ENCODE measurements at regions not wholly inside any gene's neighbourhood (a gene's known extent, or its start where the extent isn't known, plus 50 kb on each side); places are given as distances from the start of the nearest gene placed in this dataset.
"Not testable (repeated sequence)": the region's sequence is repeated elsewhere in the genome, so short reads cannot be mapped to it uniquely, and the experiment has no call there.

DNA sequence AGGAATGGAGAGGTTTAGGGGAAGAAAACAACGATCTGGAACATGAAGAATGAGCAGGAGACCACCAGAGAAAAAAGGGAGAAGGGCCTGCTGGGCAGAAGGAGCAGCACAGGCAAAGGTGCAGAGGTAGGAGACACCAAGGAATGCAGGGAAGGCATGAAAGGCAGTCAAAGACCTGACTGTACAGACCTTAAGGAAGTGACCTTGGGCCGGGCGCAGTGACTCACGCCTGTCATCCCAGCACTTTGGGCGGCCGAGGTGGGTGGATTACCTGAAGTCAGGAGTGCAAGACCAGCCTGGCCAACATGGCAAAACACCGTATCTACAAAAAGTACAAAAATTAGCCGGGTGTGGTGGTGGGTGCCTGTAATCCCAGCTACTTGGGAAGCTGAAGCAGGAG lies 157.7 kb upstream of the ATP10A start:
- DNase-seq, result no peak

DNA sequence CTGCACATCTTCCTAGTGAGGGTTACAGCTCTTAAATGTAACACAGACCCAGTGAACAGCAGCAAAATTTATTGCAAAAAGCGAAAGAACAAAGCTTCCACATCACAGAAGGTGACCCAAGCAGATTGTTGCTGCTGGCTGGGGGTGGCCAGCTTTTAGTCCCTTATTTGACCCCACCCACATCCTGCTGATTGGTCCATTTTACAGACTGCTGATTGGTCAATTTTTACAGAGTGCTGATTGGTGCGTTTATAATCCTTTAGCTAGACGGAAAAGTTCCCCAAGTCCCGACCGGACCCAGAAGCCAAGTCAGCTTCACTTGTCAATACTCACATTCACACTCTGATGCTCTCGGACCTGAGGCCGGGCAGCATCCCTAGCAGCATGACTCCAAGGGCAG lies 154.5 kb upstream of the ATP10A start:
- no peak for DNase-seq

DNA sequence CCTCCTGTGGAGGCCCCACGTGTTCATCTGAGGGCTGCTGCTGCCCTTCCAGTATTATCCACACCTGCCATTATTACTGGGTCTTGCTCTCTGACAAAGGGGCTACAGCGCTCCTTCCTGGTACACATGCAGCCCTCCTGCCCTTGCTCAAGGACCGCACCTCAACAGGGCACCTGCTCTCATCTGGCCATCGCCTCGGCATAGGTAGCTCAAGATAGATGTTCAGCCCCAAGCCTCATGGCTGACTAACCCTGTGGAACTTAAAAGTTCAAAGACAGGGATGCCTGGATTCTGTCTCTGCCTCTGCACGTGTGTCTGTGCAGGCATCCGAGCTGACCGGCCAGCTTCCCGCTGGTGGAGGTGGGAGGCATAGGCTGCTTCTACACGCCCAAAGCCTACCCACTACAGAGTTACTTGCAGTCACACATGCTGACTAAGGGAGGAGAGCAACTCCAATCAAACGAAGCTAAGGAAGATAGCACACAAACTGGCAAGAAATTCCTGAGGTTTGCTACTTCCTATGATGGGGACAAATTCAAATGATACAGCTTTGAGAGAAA lies 152.5 kb upstream of the ATP10A start:
- no peak for DNase-seq

DNA sequence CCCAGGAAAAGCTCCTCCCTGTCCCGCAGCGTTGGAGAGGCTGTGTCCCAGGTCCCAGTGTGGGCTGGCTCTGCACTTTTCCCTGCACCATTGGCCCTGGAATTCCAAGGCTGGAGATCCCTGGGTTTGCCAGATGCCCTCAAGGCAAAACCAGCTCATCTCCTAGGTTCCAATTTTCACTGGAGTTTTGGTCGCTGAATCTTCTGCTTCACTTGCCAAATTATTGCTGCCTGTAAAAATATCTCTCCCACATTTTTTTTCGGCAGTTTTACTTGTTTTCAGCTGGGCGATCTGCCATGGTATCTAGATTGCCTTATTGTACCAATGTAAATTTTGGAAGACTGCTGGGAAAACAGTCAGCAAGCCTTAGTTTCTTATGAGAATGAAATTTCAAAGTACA lies 150.9 kb upstream of the ATP10A start:
- DNase-seq, result no peak

GRCh38 chr15:26011916-26012315 lies 148.8 kb upstream of the ATP10A start:
- no peak for DNase-seq

DNA sequence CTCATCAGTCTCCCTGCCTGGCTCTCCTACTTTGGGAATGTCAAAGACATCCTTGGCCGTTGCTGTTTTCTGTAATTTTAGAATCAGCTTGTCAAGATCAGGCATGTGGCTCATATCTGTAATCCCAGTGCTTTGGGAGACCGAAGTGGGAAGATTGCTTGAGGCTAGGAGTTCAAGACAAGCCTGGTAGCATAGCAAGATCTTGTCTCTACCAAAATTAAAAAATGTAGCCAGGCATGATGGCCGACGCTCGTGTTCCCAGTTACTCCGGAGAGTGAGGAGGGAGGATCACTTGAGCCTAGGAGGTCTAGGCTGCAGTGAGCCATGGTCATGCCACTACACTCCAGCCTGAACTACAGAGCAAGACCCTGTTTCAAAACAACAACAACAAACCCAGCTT lies 144.0 kb upstream of the ATP10A start:
- no peak for DNase-seq

DNA sequence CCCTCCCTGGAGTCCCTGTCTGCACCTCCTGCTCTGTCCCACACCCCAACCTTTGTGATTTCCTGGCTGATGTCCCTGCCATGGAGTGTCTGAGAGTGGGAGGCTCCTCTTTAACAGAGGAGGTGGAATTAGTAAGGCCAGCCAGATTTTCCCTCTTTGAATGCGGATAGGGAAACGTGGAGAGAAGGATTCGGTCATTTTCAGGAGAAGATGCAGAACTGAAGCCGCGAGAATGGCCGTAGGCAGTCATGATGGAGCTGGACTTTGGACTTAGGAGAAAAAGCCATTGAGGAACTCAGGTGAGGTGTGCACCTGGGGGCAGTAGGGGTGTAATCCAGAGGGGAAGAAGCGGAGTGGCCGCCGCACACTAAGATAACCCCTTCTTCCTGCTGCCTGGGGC lies 138.1 kb upstream of the ATP10A start:
- DNase-seq, result no peak

DNA sequence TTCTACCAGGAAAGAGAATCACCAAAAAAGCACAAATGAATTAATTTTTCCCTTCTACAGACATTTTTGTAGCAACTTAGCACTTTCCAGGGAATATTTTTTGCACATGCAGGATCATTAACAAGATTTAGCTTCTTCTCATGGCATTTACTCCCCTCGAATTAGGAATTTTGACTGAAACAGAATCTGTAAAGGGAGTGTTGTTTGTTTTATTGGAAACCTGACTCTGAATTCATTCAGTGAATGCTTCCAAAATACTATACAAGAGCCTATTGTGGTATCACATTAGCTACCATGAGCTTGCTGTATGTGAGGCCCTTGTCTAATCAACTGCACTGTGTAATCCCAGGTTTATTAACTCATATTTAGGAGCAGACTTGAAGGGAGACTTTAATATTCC lies 130.4 kb upstream of the ATP10A start:
- DNase-seq, result no peak

DNA sequence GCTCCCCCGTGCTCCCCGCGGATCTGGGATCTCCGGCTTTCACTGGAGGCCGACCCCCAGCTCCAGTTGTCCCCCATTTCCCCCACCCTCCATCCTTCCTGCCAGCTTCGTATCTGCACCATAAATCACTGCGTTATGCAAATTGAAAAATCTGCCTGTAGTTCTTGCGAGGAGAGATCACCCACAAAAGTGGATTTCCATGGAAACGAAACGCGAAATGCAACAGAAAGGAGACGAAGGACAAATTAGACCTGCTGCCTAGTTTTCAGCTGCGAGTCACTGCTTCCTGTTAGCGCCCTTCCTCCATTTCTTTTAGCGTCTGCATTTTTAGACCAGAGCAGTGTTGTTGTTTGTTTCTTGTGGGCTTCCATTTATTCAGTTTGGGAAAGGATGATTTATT lies 127.1 kb upstream of the ATP10A start:
- DNase-seq, result no peak

- DNase-seq, result no peak
Observed at GRCh38 chr15:25989327-25989726, 126.2 kb upstream of the ATP10A start.

DNA sequence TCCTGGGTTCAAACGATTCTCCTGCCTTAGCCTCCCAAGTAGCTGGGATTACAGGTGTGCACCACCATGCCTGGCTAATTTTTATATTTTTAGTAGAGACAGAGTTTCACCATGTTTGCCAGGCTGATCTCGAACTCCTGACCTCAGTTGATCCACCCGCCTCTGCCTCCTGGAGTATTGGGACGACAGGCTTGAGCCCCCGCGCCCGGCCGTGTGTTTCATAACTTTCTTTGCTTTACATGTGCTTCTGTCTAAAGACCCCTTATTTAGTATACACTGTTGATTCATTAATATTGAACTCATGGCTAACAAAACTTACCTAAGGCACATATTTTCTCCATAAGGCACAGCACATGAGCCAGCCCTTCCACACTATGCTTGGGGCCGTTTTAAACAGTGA lies 125.6 kb upstream of the ATP10A start:
- DNase-seq, result not testable (repeated sequence)

- DNase-seq, result no peak
Observed at GRCh38 chr15:25987638-25988037, 124.5 kb upstream of the ATP10A start.

DNA sequence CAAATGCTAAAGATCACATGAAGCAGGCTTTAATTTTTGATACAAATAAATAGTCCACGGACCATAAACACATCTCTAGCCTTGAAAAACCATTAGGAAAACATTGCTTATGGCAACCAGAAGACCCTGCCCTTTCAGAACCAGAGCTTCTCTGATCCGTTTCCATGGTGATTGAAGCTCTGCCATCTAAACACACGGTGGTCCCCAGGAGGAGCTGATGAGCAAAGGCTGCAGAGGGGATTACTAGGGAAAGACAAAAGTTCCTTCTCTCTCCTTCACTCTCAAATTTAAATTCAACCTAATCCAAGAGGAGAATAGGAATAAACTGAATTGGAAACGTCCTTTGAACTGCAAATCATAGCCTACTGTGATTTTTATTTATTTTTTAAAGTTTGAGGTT lies 122.0 kb upstream of the ATP10A start:
- no peak for DNase-seq

DNA sequence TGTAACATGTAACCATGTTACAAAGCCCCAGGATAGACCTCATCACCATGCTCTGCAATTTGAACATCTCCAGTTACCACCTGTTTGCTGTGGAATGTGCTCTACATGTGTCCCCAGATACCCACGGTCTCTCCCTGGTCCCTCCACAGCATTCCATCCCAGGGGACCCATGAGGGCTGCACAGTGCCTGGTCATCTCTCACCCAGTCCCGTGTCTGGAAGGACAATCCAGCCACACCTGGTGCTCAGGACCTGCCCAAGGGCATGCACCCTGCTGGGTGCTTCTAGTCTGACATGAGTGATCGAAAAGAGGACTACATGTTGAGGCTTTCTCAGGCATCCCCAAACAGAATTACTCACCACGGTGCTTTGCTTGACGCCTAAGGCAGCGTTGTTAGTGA lies 119.6 kb upstream of the ATP10A start:
- no peak for DNase-seq

- no peak for DNase-seq
Observed at GRCh38 chr15:25981114-25981513, 118.0 kb upstream of the ATP10A start.

- no peak for DNase-seq
Observed at GRCh38 chr15:25972141-25972675, 109.1 kb upstream of the ATP10A start.

DNA sequence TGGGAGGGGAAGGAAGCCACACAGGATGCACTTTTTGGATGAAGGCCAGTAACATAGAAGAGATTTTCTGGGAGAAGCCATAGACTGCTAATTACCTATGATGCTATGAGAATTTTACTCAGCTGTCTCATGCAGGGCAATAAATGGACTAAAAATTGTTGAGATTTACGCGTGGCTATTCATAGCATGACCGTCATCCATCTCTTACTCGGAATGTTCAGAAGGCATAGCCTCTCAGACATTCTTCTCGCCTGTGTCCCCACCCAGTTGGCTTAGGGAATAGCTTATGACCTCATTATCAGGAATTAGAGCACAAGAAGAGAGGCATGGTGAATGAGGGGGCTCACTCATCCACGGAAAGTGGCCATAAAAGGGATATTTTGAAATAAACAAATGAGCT lies 107.9 kb upstream of the ATP10A start:
- DNase-seq, result no peak

DNA sequence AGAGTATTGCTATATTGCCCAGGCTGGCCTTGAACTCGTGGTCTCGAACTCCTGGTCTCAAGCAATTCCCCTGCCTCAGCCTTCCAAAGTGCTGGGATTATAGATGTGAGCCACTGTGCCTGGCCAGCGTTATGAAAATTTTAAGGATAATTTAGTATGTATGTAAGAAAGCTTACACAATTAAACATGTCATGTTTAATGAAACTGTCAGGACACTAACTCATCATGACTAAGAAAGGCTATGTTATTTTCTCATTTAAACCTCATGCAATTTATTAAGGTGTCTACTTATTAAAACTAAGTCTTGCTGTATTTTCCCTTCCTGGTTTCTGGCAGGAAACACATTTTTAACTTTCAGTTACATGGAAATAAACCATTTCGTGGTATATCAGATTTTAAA lies 106.8 kb upstream of the ATP10A start:
- DNase-seq, result no peak

DNA sequence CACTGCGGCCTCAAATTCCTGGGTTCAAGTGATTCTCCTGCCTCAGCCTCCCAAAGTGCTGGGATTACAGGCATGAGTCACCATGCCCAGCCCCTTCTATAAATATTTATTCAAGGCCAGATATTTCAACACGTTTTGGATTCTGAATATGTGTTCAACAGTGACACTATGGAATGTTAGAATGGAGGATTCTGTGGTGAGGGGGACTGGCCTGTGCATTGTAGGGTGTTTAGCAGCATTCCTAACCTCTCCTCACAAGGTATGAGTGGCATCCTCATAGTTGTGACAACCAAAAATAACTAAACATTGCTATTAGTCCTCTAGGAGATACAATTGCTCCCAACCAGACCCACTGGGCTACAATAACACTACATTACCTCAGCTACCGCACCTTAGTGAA lies 104.0 kb upstream of the ATP10A start:
- DNase-seq, result no peak

DNA sequence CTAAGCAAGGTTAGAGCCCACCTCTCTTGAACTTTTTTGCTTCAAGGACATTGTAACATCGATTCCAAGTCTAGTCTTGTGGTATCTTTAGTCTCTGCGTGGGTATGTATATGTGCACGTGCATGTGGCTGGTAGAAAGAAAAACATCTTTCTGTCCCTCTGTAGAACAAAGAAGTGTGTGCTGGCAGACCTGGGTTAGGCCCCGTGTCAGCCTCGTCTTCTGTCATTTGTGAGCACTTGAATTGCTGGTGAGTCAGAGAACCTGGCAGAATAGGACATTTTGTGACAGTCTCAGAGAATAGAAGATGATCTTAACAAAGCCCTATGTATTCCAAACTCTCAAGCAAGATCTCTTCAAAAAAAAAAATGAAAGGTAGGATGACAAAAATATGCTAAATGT lies 102.2 kb upstream of the ATP10A start:
- no peak for DNase-seq

GRCh38 chr15:25960273-25960672 lies 97.1 kb upstream of the ATP10A start:
- DNase-seq, result no peak

GRCh38 chr15:25959100-25959499 lies 96.0 kb upstream of the ATP10A start:
- DNase-seq, result no peak

- DNase-seq, result no peak
Observed at GRCh38 chr15:25955628-25956027, 92.5 kb upstream of the ATP10A start.

DNA sequence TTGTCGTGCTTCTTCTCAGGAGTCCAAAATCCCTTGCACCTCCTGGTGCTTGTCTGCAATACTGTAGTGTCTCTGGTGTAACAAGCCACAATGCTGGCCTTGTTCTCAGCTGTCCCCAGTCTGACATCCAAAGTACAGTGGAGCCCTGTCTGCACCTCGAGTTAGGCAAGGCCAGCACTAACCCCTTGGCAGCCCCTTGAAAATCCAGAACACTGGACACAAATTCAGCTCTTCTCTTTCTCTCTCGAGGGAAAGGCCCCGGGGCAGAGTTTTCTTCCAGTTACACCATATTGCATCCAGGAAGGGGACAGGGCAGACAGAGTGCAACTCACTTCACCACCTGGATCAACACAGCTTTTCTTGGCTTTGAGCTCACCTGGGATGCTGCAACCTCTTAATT lies 91.3 kb upstream of the ATP10A start:
- no peak for DNase-seq

GRCh38 chr15:25950014-25950413 lies 86.9 kb upstream of the ATP10A start:
- no peak for DNase-seq
